Heart left ventricle (tissue), 16 donors: ENCODE measurements at regions not wholly inside any gene's neighbourhood (a gene's known extent, or its start where the extent isn't known, plus 50 kb on each side); places are given as distances from the start of the nearest gene placed in this dataset.

ENCODE experiments used
- ATAC-seq, 4 donors: fragments of 200-7000 bp; cut with Tn5 transposase; one replicate each; pipeline ENCODE4 v1.9.1; 2020 to 2022; ENCODE audit warnings: moderate library complexity in 4 of 4, mild to moderate bottlenecking in 3 of 4, moderate number of reproducible peaks in 1 of 4
- DNase-seq, 5 donors: peaks; one replicate each; pipeline ENCODE4 v3.0.0-alpha.2; 2020
- H3K27ac ChIP-seq, 12 donors: fragments of 200-600 bp; sonication (generic) in 4 of 12; one replicate each; pipeline versions ENCODE4 v1.5.0 to v1.8.0; 2016 to 2022; ENCODE audit warnings: mild to moderate bottlenecking in 2 of 12
- H3K27me3 ChIP-seq, 9 donors: fragments of 200-600 bp; sonication (generic) in 2 of 9; one replicate each; pipeline versions ENCODE4 v1.5.1 to v1.8.0; 2016 to 2022; ENCODE audit warnings: mild to moderate bottlenecking in 3 of 9
- H3K36me3 ChIP-seq, 9 donors: fragments of 200-600 bp; sonication (generic) in 2 of 9; one replicate each; pipeline versions ENCODE4 v1.5.0 to v1.8.0; 2018 to 2022; ENCODE audit warnings: mild to moderate bottlenecking in 2 of 9
- H3K4me1 ChIP-seq, 12 donors: fragments of 200-600 bp; sonication (generic) in 4 of 12; one replicate each; pipeline versions ENCODE4 v1.5.0 to v1.8.0; 2016 to 2022; ENCODE audit warnings: mild to moderate bottlenecking in 3 of 12
- H3K4me3 ChIP-seq, 12 donors: fragments of 200-600 bp; sonication (generic) in 4 of 12; one replicate each; pipeline versions ENCODE4 v1.5.0 to v1.8.0; 2017 to 2022; ENCODE audit warnings: mild to moderate bottlenecking in 9 of 12, moderate library complexity in 4 of 12
- H3K9me3 ChIP-seq, 12 donors: fragments of 200-600 bp; sonication (generic) in 4 of 12; one replicate each; pipeline versions ENCODE4 v1.5.0 to v1.8.0; 2016 to 2022; ENCODE audit warnings: mild to moderate bottlenecking in 1 of 12
- POLR2A ChIP-seq, 2 donors: fragments of 450-650 bp; IDR thresholded peaks; one replicate each; pipeline ENCODE4 v1.6.1; 2017; ENCODE audit warnings: antibody characterized with exemption in 2 of 2, mild to moderate bottlenecking in 2 of 2, moderate library complexity in 2 of 2
- WGBS, 4 donors: extraction: QIAGEN DNeasy Blood & Tissue Kit in 2 of 4; methylation state at CpG; one replicate each; pipeline versions ENCODE4 v1.1.5 to v1.1.7; 2013 to 2018; 5-methylcytosine and 5-hydroxymethylcytosine counted together
- intact Hi-C, 10 donors: fragments of 100-400 bp; cut with DNase I; formaldehyde crosslinking; loops; one replicate each; pipeline versions ENCODE4 v1.11.1 to v1.14.2; 2022
- TF ChIP-seq, protein P1 (sequence below), 12 donors: fragments of 200-600 bp; sonication (generic) in 4 of 12; IDR thresholded peaks; one replicate each; pipeline versions ENCODE4 v1.5.0 to v1.8.0; 2018 to 2022; ENCODE audit warnings: antibody characterized with exemption in 12 of 12, mild to moderate bottlenecking in 5 of 12
- donor health status: ischemic (EF 13 %, LVEDD 7.1; RV severe dilation, severe dysfunction).
- donor health status: healthy with polysubstance abuse.
- donor health status: DM: no; HTN: yes; CAD: no.
- donor health status: DM: no; HTN: no; CAD: no.
- donor health status: ischemic (EF 25% LVEDD 6.9; RV normal size, moderate dysfunction).
- donor health status: ischemic (EF 25% LVEDD 5.7; RV mildly dilated, moderate dysfunction).
- donor health status: healthy.
- donor health status: DM: yes; HTN: yes; CAD: no.
- donor health status: ischemic (EF 35%, LVEDD 5.7; RV mildly dilated, moderate dysfunction).
- donor health status: nonischemic (EF 11% LVEDD 7.7; RV severe dilation, severe dysfunction).
- donor health status: DM: yes; HTN: yes; CAD: no.
- donor health status: PGD.
- donor health status: ischemic (EF 29% LVEDD 5.4; RV normal size, mild dysfunction).
- donor health status: nonischemic (EF 23%, LVEDD 6.1; RV moderate dilation, normal function).

DNA sequence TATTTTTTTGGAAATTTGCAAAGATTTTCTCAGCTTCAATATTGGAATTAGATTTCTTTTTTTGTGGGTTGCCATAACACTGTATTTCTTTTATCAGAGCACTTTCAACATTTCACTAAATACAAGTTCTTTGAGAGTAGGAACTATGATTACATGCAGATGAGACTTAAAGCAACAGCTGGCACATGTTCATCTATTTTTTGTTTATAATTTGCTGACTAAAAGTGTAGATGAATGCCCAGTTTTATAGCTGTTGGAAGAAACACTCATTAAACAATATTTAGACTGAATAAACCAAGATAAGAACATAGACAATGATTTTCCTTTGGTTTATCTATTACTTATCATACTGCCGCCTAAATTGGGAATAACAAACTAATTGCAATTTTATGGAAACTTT lies 803.0 kb upstream of the KLHL1 start:
- DNase-seq (no peak), ATAC-seq (no peak)
- H3K27me3 ChIP-seq: no peaks in the 10 kb centered on the region
- intact Hi-C loops: no loop called here
- H3K4me3 ChIP-seq: no peak overlapping the region
- no peak overlapping the region for H3K27ac ChIP-seq
- H3K9me3 ChIP-seq: no peaks in the 10 kb centered on the region
- H3K36me3 ChIP-seq: no peaks in the 10 kb centered on the region
- no peak for TF ChIP-seq POLR2A (IDR thresholded peaks at IDR 0.05)
- TF ChIP-seq, protein P1, sequence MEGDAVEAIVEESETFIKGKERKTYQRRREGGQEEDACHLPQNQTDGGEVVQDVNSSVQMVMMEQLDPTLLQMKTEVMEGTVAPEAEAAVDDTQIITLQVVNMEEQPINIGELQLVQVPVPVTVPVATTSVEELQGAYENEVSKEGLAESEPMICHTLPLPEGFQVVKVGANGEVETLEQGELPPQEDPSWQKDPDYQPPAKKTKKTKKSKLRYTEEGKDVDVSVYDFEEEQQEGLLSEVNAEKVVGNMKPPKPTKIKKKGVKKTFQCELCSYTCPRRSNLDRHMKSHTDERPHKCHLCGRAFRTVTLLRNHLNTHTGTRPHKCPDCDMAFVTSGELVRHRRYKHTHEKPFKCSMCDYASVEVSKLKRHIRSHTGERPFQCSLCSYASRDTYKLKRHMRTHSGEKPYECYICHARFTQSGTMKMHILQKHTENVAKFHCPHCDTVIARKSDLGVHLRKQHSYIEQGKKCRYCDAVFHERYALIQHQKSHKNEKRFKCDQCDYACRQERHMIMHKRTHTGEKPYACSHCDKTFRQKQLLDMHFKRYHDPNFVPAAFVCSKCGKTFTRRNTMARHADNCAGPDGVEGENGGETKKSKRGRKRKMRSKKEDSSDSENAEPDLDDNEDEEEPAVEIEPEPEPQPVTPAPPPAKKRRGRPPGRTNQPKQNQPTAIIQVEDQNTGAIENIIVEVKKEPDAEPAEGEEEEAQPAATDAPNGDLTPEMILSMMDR (IDR thresholded peaks at IDR 0.05): no peak
- WGBS, 4 donors: 75 to 83% (median 77%) methylated on average over 1 of the region's 1 CpG
- no peaks in the 10 kb centered on the region for H3K4me1 ChIP-seq

DNA sequence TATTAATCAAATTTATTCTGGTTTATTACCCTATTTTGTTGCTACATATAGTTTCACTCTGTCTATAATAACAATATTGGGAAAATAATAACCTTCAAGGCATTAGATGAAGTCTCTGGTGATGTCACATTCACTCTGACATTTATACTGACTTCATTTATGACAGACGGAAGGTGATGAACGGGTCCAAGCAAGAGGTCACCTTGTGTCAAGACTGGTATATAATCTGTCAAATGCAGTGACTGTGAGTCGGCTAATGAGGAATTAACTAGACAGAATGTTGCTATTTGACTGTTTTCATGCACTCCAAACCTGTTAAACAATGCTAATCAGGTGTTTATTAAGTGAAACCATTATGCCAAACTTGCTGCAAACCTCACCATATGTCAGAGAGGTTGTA lies 800.5 kb upstream of the KLHL1 start:
- intact Hi-C loops: no loop called here
- 74 to 82% (median 78%) methylated on average over 3 of the region's 3 CpGs for WGBS, 4 donors
- Histone ChIP-seq H3K9me3 (no peaks in the 10 kb centered on the region), H3K27me3 (no peaks in the 10 kb centered on the region), H3K4me3 (no peak overlapping the region), H3K4me1 (no peaks in the 10 kb centered on the region), H3K27ac (no peak overlapping the region), H3K36me3 (no peaks in the 10 kb centered on the region)
- TF ChIP-seq, protein P1 (IDR thresholded peaks at IDR 0.05): no peak
- TF ChIP-seq POLR2A (IDR thresholded peaks at IDR 0.05): no peak
- ATAC-seq: no peak
- DNase-seq: no peak

DNA sequence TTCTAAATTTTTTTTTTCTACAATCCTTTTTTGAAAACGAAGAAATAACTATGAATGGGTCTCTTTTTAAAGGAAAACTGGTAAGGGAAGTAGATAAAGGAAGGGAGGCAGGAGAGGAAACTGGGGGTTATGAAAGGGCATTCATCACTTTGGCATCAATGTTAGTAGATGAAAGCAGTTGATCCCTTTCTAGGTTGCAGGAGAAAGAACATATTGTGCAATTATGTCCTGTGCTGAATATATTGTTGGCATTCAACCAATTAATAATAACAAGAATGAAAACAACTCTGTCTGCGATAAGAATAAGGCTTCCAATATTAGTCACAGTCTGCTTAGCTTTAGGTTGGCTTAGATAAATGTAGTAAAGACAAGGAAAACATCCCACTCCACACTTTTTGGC lies 796.8 kb upstream of the KLHL1 start:
- ATAC-seq (no peak), DNase-seq (no peak)
- intact Hi-C loops: no loop called here
- WGBS, 4 donors: 21 to 35% (median 28%) methylated on average over 2 of the region's 2 CpGs
- Histone ChIP-seq H3K27ac (no peak overlapping the region), H3K27me3 (no peaks in the 10 kb centered on the region), H3K9me3 (peaks cover 0 to 3% (median 0%) of the 10 kb centered on the region in 12 donors), H3K4me3 (no peak overlapping the region), H3K4me1 (no peaks in the 10 kb centered on the region), H3K36me3 (no peaks in the 10 kb centered on the region)
- no peak for TF ChIP-seq POLR2A (IDR thresholded peaks at IDR 0.05)
- TF ChIP-seq, protein P1 (IDR thresholded peaks at IDR 0.05): no peak

DNA sequence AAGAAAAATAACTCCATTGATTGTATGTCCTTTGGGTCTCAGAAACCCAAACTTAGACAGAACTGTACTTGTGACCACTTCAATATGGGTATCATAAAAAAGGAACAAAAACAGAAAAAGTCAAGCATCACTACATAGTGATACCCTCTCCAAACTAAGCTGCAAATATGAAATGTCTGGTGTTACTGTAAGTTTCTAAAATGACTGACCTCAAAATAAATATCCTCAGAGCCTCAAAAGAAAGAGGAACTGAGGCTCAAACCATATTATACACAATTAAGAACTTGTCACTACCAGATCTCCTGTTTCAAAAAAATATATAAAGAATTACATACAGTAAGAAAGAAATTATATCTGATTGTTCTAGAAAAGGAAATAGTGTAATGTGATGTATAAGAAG lies 787.9 kb upstream of the KLHL1 start:
- Histone ChIP-seq H3K27me3 (no peaks in the 10 kb centered on the region), H3K4me1 (no peaks in the 10 kb centered on the region), H3K9me3 (no peaks in the 10 kb centered on the region), H3K27ac (no peak overlapping the region), H3K36me3 (no peaks in the 10 kb centered on the region), H3K4me3 (no peak overlapping the region)
- intact Hi-C loops: no loop called here
- no peak for TF ChIP-seq POLR2A (IDR thresholded peaks at IDR 0.05)
- TF ChIP-seq, protein P1 (IDR thresholded peaks at IDR 0.05): no peak
- DNase-seq (no peak), ATAC-seq (no peak)
